Activated CD4-positive, alpha-beta memory T cell treated with anti-CD3 and anti-CD28 coated beads for 36 hours (primary cell): ENCODE measurements at regions not wholly inside any gene's neighbourhood (a gene's known extent, or its start where the extent isn't known, plus 50 kb on each side); places are given as distances from the start of the nearest gene placed in this dataset.

ENCODE experiments used
- CTCF ChIA-PET: fragments of 350-600 bp; sonication (Branson Sonifier 250); formaldehyde crosslinking; loops from one replicate; lab custom pipeline; 2021; ENCODE audit warnings: antibody characterized with exemption, inconsistent platforms; lab: Charles Lee
- POLR2A ChIA-PET: fragments of 350-600 bp; sonication (Branson Sonifier 250); formaldehyde crosslinking; loops from one replicate; lab custom pipeline; 2021; ENCODE audit warnings: antibody characterized with exemption; lab: Charles Lee
- DNase-seq: peaks from one replicate; pipeline ENCODE4 v3.0.0-alpha.2; 2020
- H3K27ac Mint-ChIP-seq: one replicate; pipeline ENCODE4 v1.8.0; 2021; ENCODE audit warnings: mixed read lengths
- H3K27me3 Mint-ChIP-seq: one replicate; pipeline ENCODE4 v1.8.0; 2021; ENCODE audit warnings: mixed read lengths
- H3K36me3 Mint-ChIP-seq: one replicate; pipeline ENCODE4 v1.8.0; 2021; ENCODE audit warnings: mixed read lengths
- H3K4me1 Mint-ChIP-seq: one replicate; pipeline ENCODE4 v1.8.0; 2021; ENCODE audit warnings: low read depth, mixed read lengths
- H3K4me3 Mint-ChIP-seq: one replicate; pipeline ENCODE4 v1.8.0; 2021; ENCODE audit warnings: mild to moderate bottlenecking, mixed read lengths
- H3K9me3 Mint-ChIP-seq: one replicate; pipeline ENCODE4 v1.8.0; 2021; ENCODE audit warnings: mixed read lengths
- intact Hi-C: fragments of 100-400 bp; cut with micrococcal nuclease; formaldehyde crosslinking; loops from one replicate; pipeline ENCODE4 v1.15.1; 2023

GRCh38 chr3:23667536-23668429 lies 138.0 kb upstream of the UBE2E1 start:
- ChIA-PET POLR2A (no interaction called here), CTCF (no interaction called here)
- H3K27ac Mint-ChIP-seq = no peak overlapping the region
- no peaks in the 10 kb centered on the region for H3K36me3 Mint-ChIP-seq
- H3K27me3 Mint-ChIP-seq = peaks cover 13% of the 10 kb centered on the region
- H3K4me1 Mint-ChIP-seq = no peaks in the 10 kb centered on the region
- no peaks in the 10 kb centered on the region for H3K9me3 Mint-ChIP-seq
- intact Hi-C loops = no loop called here
- DNase-seq = no peak
- no peak overlapping the region for H3K4me3 Mint-ChIP-seq

GRCh38 chr3:23668430-23668904 lies 137.3 kb upstream of the UBE2E1 start:
- intact Hi-C loops = no loop called here
- POLR2A ChIA-PET = no interaction called here
- no peaks in the 10 kb centered on the region for H3K4me1 Mint-ChIP-seq
- H3K9me3 Mint-ChIP-seq = no peaks in the 10 kb centered on the region
- DNase-seq = no peak
- H3K36me3 Mint-ChIP-seq = no peaks in the 10 kb centered on the region
- peaks cover 16% of the 10 kb centered on the region for H3K27me3 Mint-ChIP-seq
- H3K4me3 Mint-ChIP-seq = no peak overlapping the region
- no peak overlapping the region for H3K27ac Mint-ChIP-seq
- CTCF ChIA-PET = no interaction called here

GRCh38 chr3:23669541-23670255 lies 136.1 kb upstream of the UBE2E1 start:
- intact Hi-C loops = no loop called here
- H3K4me1 Mint-ChIP-seq = no peaks in the 10 kb centered on the region
- peaks cover 19% of the 10 kb centered on the region for H3K27me3 Mint-ChIP-seq
- ChIA-PET POLR2A (no interaction called here), CTCF (no interaction called here)
- no peak overlapping the region for H3K4me3 Mint-ChIP-seq
- H3K36me3 Mint-ChIP-seq = no peaks in the 10 kb centered on the region
- no peak for DNase-seq
- H3K9me3 Mint-ChIP-seq = no peaks in the 10 kb centered on the region
- no peak overlapping the region for H3K27ac Mint-ChIP-seq

- Mint-ChIP-seq H3K9me3 (no peaks in the 10 kb centered on the region), H3K27ac (no peak overlapping the region), H3K4me1 (no peaks in the 10 kb centered on the region), H3K36me3 (no peaks in the 10 kb centered on the region), H3K4me3 (no peak overlapping the region), H3K27me3 (peaks cover 22% of the 10 kb centered on the region)
- ChIA-PET POLR2A (no interaction called here), CTCF (no interaction called here)
- DNase-seq = no peak
- intact Hi-C loops = no loop called here
Measured at GRCh38 chr3:23671851-23672589, 133.7 kb upstream of the UBE2E1 start.

- H3K9me3 Mint-ChIP-seq = no peaks in the 10 kb centered on the region
- ChIA-PET POLR2A (no interaction called here), CTCF (no interaction called here)
- H3K36me3 Mint-ChIP-seq = no peaks in the 10 kb centered on the region
- H3K4me1 Mint-ChIP-seq = no peaks in the 10 kb centered on the region
- no peak overlapping the region for H3K4me3 Mint-ChIP-seq
- no peak for DNase-seq
- H3K27ac Mint-ChIP-seq = no peak overlapping the region
- intact Hi-C loops = no loop called here
- peaks cover 22% of the 10 kb centered on the region for H3K27me3 Mint-ChIP-seq
Measured at GRCh38 chr3:23672628-23673027, 133.1 kb upstream of the UBE2E1 start.

GRCh38 chr3:23675010-23675409 lies 130.7 kb upstream of the UBE2E1 start:
- intact Hi-C loops = no loop called here
- ChIA-PET CTCF (no interaction called here), POLR2A (no interaction called here)
- Mint-ChIP-seq H3K27ac (no peak overlapping the region), H3K9me3 (peaks cover 2% of the 10 kb centered on the region), H3K4me3 (no peak overlapping the region), H3K27me3 (peaks cover 19% of the 10 kb centered on the region), H3K4me1 (no peaks in the 10 kb centered on the region), H3K36me3 (no peaks in the 10 kb centered on the region)
- DNase-seq = no peak

GRCh38 chr3:23676093-23676492 lies 129.7 kb upstream of the UBE2E1 start:
- CTCF ChIA-PET = no interaction called here
- intact Hi-C loops = no loop called here
- Mint-ChIP-seq H3K27me3 (peaks cover 15% of the 10 kb centered on the region), H3K4me3 (no peak overlapping the region), H3K27ac (no peak overlapping the region), H3K36me3 (no peaks in the 10 kb centered on the region), H3K4me1 (no peaks in the 10 kb centered on the region), H3K9me3 (peaks cover 2% of the 10 kb centered on the region)
- no peak for DNase-seq
- POLR2A ChIA-PET = no interaction called here

- no peak overlapping the region for H3K27ac Mint-ChIP-seq
- intact Hi-C loops = no loop called here
- H3K36me3 Mint-ChIP-seq = no peaks in the 10 kb centered on the region
- peaks cover 2% of the 10 kb centered on the region for H3K9me3 Mint-ChIP-seq
- no peaks in the 10 kb centered on the region for H3K4me1 Mint-ChIP-seq
- POLR2A ChIA-PET = no interaction called here
- CTCF ChIA-PET = no interaction called here
- peaks cover 4% of the 10 kb centered on the region for H3K27me3 Mint-ChIP-seq
- H3K4me3 Mint-ChIP-seq = no peak overlapping the region
- DNase-seq = no peak
Measured at GRCh38 chr3:23682646-23683045, 123.1 kb upstream of the UBE2E1 start.

GRCh38 chr3:23685541-23686258 lies 120.1 kb upstream of the UBE2E1 start:
- CTCF ChIA-PET = no interaction called here
- Mint-ChIP-seq H3K36me3 (no peaks in the 10 kb centered on the region), H3K4me1 (no peaks in the 10 kb centered on the region), H3K27ac (no peak overlapping the region), H3K9me3 (peaks cover 6% of the 10 kb centered on the region), H3K4me3 (no peak overlapping the region), H3K27me3 (peaks cover 2% of the 10 kb centered on the region)
- intact Hi-C loops = no loop called here
- peak; percentile 31 for DNase-seq
- POLR2A ChIA-PET = no interaction called here

GRCh38 chr3:23686519-23686918 lies 119.2 kb upstream of the UBE2E1 start:
- Mint-ChIP-seq H3K27ac (no peak overlapping the region), H3K4me3 (no peak overlapping the region), H3K27me3 (peaks cover 2% of the 10 kb centered on the region), H3K9me3 (peaks cover 6% of the 10 kb centered on the region), H3K36me3 (no peaks in the 10 kb centered on the region), H3K4me1 (no peaks in the 10 kb centered on the region)
- DNase-seq = no peak
- ChIA-PET CTCF (no interaction called here), POLR2A (no interaction called here)
- intact Hi-C loops = no loop called here

GRCh38 chr3:23691357-23691895 lies 114.3 kb upstream of the UBE2E1 start:
- no peak overlapping the region for H3K27ac Mint-ChIP-seq
- DNase-seq = no peak
- no peak overlapping the region for H3K4me3 Mint-ChIP-seq
- POLR2A ChIA-PET = no interaction called here
- H3K9me3 Mint-ChIP-seq = peaks cover 6% of the 10 kb centered on the region
- intact Hi-C loops = no loop called here
- peaks cover 2% of the 10 kb centered on the region for H3K27me3 Mint-ChIP-seq
- no peaks in the 10 kb centered on the region for H3K4me1 Mint-ChIP-seq
- CTCF ChIA-PET = no interaction called here
- no peaks in the 10 kb centered on the region for H3K36me3 Mint-ChIP-seq
